Bronchial epithelial cell (primary cell): ENCODE measurements at regions not wholly inside any gene's neighbourhood (a gene's known extent, or its start where the extent isn't known, plus 50 kb on each side); places are given as distances from the start of the nearest gene placed in this dataset.
A peak's percentile ranks its signal among the peaks of the same experiment; 100 is the strongest.

ENCODE experiments used
- DNase-seq: peaks from one replicate; pipeline ENCODE4 v3.0.0-alpha.2; 2010; ENCODE audit warnings: low read depth
- FAIRE-seq: peaks from 2 replicates; lab custom pipeline; 2011; peaks lifted over from hg19 to GRCh38; lab: Jason Lieb, UNC
- H3K27me3 ChIP-seq: 2 replicates; pipeline ENCODE4 v1.5.1; 2011; ENCODE audit warnings: low read length; ENCODE audit not compliant: control insufficient read depth, insufficient read depth
- H3K36me3 ChIP-seq: 2 replicates; pipeline ENCODE4 v1.5.1; 2011; ENCODE audit warnings: low read length; ENCODE audit not compliant: control insufficient read depth, insufficient read depth
- H3K4me3 ChIP-seq: 2 replicates; pipeline ENCODE4 v1.5.1; 2011; ENCODE audit warnings: mild to moderate bottlenecking, low read depth, low read length, control low read depth
- TF ChIP-seq, protein P1 (sequence below): IDR thresholded peaks from 2 replicates; pipeline ENCODE4 v1.5.1; 2011; ENCODE audit warnings: mild to moderate bottlenecking, moderate library complexity, low read length, control low read depth, inconsistent platforms; ENCODE audit not compliant: insufficient read depth, severe bottlenecking

DNA sequence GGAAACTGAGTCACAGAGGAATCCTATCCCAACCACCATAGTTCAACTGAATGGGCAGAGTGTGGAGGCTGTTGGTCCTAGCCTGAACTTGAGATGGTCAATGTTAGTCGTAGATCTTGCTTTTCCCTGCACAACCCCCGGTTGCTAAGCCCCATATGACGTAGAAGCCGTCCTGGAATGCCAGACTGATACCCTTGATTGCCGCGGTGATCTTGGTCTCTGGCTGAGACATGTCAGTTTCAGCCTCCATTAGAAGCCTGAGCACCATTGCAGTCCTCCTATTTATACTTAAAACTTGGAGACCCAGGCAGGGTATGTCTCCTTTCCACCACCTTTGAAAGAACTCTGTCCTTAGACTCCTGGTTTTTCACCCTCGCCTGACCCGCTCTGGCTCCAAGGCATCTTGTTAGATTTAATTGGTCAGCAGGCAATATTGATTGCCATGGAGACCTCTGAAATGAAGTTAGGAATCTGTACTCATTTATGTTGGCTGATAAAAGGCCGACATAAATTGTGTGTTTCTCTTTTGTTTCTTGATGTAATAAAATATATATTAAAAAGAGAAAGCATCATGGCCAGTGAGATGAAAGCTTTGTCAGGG lies 53.4 kb downstream of the RPLP1 start:
- Histone ChIP-seq H3K36me3 (no peaks in the 10 kb centered on the region), H3K4me3 (no peak overlapping the region), H3K27me3 (no peaks in the 10 kb centered on the region)
- FAIRE-seq (no peak), DNase-seq (no peak)
- TF ChIP-seq, protein P1, sequence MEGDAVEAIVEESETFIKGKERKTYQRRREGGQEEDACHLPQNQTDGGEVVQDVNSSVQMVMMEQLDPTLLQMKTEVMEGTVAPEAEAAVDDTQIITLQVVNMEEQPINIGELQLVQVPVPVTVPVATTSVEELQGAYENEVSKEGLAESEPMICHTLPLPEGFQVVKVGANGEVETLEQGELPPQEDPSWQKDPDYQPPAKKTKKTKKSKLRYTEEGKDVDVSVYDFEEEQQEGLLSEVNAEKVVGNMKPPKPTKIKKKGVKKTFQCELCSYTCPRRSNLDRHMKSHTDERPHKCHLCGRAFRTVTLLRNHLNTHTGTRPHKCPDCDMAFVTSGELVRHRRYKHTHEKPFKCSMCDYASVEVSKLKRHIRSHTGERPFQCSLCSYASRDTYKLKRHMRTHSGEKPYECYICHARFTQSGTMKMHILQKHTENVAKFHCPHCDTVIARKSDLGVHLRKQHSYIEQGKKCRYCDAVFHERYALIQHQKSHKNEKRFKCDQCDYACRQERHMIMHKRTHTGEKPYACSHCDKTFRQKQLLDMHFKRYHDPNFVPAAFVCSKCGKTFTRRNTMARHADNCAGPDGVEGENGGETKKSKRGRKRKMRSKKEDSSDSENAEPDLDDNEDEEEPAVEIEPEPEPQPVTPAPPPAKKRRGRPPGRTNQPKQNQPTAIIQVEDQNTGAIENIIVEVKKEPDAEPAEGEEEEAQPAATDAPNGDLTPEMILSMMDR = no peak

DNA sequence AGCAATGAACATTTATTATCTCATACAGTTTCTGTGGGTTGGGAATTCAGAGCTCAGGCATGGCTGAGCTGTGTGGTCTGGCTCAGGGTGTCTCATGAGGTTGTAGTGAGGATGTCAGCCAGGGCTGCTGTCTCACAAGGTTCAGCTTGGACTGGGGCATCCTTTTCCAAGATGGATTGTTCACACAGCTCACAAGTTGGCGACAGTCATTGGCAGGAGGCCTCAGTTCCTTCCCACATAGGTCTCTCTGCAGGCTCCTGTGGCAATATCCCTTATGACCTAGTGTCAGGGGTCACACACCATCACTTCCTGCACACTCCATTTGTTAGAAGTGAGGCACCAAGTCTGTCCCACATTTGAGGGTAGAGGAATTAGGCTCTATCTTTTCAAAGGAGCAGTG lies 56.0 kb downstream of the RPLP1 start:
- H3K36me3 ChIP-seq = no peaks in the 10 kb centered on the region
- TF ChIP-seq, protein P1 = no peak
- no peaks in the 10 kb centered on the region for H3K27me3 ChIP-seq
- FAIRE-seq (no peak), DNase-seq (no peak)
- H3K4me3 ChIP-seq = no peak overlapping the region

DNA sequence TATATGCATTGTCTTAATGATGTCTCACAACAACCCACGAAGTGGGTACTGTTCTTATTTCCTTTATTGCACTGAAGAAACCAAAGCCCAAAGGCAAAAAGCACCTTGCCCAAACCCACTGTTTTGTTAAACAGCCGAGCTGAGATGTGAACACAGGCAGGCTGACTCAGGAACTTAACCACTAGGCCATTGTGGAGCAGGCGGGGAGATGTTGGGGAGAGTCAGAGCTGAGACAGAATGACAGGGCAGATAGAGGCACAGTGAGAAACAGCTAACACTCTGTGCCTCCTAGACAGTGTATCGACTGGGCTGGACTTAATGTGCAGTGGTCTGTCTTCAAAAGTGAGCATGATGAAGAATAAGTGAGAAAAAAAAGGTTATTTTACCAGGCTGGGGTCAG lies 56.5 kb downstream of the RPLP1 start:
- TF ChIP-seq, protein P1 = no peak
- no peaks in the 10 kb centered on the region for H3K36me3 ChIP-seq
- no peaks in the 10 kb centered on the region for H3K27me3 ChIP-seq
- no peak overlapping the region for H3K4me3 ChIP-seq
- DNase-seq (peak; percentile 21), FAIRE-seq (peak; percentile 50)

DNA sequence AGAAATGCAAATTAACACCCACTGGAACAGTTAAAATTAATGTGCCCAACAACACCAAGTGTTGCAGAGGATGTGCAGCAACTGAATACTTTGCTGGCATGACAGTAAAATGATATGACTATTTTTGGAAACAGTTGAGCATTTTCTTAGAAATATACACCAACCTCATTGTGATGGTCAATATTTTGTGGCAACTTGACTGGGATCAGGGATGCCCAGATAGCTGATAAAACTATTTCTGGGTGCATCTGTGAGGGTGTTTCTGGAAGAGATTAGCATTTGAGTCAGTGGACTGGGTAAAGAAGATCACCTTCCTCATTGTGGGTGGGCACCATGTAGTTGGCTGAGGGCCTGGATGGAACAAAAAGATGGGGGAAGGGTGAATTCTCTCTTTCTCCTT lies 57.9 kb downstream of the RPLP1 start:
- Histone ChIP-seq H3K4me3 (no peak overlapping the region), H3K36me3 (no peaks in the 10 kb centered on the region), H3K27me3 (no peaks in the 10 kb centered on the region)
- TF ChIP-seq, protein P1 = no peak
- DNase-seq (no peak), FAIRE-seq (no peak)

DNA sequence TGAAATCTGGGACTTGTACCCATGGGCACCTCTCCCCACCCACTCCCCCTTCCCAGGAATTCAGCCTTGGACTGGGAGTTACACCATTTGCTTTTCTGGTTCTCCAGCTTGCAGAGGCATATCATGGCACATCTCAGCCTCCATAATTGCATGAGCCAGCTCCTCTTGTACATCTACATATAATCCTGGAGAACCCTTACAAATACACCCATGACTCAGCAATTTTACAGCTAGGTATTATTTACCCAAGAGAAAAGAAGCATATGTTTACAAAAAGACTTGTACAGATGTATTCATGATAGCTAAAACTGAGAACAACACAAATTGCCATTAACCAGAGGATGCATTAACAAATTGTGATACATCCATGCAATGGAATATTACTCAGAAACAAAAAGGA lies 58.4 kb downstream of the RPLP1 start:
- DNase-seq = no peak
- FAIRE-seq = no peak

More for the DNA sequence above, 58.4 kb downstream of the RPLP1 start:
- TF ChIP-seq, protein P1 = no peak
- Histone ChIP-seq H3K36me3 (no peaks in the 10 kb centered on the region), H3K27me3 (no peaks in the 10 kb centered on the region), H3K4me3 (no peak overlapping the region)
